OCI-LY3 (cell line): ENCODE measurements at regions not wholly inside any gene's neighbourhood (a gene's known extent, or its start where the extent isn't known, plus 50 kb on each side); places are given as distances from the start of the nearest gene placed in this dataset.

ENCODE experiments used
- EZH2phosphoT487 ChIP-seq: fragments of 200-600 bp; shearing (Covaris generic); IDR thresholded peaks from 2 replicates; pipeline ENCODE4 v1.6.1; 2018; ENCODE audit warnings: antibody characterized with exemption, mixed run types, low read depth
- TF ChIP-seq, protein P1 (sequence below): fragments of 200-600, 300-600 bp; sonication (generic); IDR thresholded peaks from 2 replicates; pipeline ENCODE4 v1.5.1; 2014; ENCODE audit warnings: antibody characterized with exemption, low read length, low read depth

DNA sequence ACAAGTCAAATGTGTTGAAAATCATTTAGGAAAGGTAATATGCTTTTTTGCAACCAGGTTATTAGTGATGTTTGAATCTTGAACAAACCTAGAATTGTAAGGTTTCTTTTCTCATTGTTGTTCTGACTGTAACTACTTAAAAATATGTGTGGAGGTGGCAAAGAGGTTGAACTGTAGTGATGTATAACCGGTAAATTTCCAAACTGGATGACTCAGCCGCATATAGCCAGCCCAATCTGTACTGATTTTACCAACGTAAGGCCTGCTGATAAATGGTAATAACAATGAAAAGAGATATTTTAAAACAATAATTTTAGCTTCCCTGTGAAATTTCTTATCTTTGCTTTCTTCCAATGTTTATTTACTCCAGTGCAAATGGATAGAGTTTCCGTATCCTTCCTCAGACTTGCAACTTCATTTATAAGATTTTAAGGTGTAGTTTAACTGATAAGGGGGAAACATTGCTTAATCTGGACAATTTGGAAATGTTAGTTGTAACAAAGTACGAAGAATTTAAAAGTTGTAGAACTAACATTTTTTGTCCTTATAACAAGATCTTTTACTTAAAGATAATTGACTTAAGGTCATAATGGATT lies 1170.4 kb upstream of the ZEB2 start:
- TF ChIP-seq, protein P1, sequence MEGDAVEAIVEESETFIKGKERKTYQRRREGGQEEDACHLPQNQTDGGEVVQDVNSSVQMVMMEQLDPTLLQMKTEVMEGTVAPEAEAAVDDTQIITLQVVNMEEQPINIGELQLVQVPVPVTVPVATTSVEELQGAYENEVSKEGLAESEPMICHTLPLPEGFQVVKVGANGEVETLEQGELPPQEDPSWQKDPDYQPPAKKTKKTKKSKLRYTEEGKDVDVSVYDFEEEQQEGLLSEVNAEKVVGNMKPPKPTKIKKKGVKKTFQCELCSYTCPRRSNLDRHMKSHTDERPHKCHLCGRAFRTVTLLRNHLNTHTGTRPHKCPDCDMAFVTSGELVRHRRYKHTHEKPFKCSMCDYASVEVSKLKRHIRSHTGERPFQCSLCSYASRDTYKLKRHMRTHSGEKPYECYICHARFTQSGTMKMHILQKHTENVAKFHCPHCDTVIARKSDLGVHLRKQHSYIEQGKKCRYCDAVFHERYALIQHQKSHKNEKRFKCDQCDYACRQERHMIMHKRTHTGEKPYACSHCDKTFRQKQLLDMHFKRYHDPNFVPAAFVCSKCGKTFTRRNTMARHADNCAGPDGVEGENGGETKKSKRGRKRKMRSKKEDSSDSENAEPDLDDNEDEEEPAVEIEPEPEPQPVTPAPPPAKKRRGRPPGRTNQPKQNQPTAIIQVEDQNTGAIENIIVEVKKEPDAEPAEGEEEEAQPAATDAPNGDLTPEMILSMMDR: no peak
- no peak for TF ChIP-seq EZH2phosphoT487
